Activated effector memory CD4-positive, alpha-beta T cell treated with anti-CD3 and anti-CD28 coated beads, Interleukin-2, amount 50 U/mL, for 16 hours (primary cell): ENCODE measurements at regions not wholly inside any gene's neighbourhood (a gene's known extent, or its start where the extent isn't known, plus 50 kb on each side); places are given as distances from the start of the nearest gene placed in this dataset.
"Not testable (repeated sequence)": the region's sequence is repeated elsewhere in the genome, so short reads cannot be mapped to it uniquely, and the experiment has no call there.

Experiments used
- DNase-seq: peaks from one replicate; pipeline ENCODE4 v3.0.0-alpha.2; 2020

DNA sequence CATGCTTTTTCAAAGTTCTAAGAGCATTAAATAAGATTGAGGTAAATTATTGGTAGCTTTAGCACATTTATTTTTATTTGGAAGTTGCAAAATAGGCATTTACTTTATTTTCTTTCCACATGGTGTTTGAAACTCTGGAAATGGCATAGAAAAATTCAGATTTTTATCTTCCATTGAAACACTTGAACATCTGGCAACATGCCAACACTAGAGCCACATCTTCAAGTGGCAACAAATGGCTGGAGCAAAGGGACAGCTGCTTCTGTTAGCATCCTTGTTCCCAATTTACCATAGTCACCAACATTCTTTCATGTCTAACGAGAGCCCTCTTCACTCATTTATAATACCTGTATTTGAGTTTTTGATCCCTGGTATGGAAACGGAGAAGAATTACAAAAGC lies 539.9 kb downstream of the ZNF608 start:
- DNase-seq, result no peak

DNA sequence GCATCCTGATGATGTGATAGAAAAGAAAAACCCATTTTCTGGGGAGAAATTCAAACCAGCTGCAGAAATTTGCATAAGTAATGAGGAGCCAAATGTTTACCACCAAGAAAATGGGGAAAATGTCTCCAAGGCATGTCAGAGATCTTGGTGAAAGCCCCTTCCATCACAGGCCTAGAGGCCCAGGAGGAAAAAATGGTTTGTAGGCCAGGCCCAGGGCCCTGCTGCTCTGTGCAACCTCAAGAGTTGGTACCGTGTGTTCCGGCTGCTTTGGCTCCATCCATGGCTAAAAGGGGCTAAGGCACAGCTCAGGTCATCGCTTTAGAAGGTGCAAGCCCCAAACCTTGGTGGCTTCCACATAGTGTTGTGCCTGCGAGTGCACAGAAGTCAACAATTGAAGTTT lies 543.1 kb downstream of the ZNF608 start:
- DNase-seq, result no peak

DNA sequence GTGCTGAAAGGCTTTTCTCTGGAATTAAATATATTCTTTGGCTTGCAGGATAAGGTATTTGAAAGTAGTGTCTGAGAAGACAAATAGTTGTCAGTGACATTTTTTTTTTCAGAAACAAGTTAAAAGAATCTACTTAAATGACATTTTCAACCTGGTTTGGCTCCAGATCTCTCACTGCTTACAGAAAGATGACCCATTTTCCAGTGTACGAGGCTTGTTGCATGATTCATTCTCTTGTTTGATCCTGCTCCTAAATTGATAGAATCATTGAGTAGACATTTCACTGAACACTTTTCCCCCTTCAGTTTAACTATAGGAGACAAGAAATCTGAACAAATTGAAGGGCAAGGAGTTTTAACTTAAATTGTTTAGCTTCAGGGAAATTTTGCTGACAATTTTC lies 546.1 kb downstream of the ZNF608 start:
- DNase-seq, result no peak

DNA sequence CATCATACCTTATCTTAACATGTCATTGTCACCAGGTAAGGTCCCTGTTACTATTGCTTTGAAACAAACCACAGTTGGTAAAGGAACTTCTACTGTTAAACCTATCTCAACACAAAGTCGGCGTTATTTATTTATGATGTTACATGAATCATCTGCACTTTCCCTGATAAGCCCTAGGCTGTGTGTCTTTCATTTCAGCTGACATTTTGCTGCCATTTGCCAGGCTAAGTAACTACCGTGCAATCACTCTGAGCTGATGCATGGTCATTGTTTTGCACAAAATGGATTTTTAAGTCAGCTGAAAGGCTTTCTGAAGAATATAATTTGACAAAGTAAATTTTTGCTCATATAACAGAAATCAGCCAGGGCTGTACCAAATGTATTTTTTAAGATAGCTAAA lies 546.5 kb downstream of the ZNF608 start:
- DNase-seq, result no peak

DNA sequence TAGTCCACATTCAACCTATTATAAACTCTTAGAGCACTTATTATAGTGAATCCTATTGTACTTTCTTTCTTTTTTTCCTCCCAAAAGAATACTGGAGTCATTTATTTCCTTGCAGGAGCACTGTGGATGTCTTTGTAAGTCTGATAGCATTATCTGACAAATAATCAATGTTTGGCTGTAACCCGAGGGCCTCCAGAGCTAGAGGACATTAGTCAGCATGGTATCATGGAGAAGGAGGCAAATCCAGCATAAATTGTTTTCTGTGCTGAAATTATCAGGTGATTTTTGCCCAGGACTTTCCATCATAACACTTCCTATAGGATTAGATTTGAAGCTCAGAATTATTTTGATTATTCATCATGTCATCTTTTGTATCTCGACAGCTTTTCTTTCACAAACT lies 551.0 kb downstream of the ZNF608 start:
- no peak for DNase-seq

DNA sequence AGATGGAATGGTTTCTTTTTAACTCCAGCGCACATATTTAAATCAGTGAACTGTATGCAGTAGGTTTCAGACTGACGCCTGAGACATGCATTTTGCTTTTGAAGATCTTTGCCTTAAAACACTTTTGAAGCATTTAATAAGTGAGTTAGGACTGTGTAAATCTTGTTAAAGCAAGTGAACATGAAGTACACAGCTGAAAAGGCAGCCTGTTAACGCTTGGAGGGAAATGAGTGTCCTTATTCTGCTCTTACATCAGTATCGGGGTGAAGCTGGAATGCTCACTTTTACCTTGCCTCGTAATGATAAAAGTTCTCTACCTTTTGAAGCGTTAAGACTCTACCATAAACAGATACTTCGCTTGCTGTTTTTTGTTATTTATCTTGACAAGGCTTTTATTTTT lies 552.2 kb downstream of the ZNF608 start:
- no peak for DNase-seq

DNA sequence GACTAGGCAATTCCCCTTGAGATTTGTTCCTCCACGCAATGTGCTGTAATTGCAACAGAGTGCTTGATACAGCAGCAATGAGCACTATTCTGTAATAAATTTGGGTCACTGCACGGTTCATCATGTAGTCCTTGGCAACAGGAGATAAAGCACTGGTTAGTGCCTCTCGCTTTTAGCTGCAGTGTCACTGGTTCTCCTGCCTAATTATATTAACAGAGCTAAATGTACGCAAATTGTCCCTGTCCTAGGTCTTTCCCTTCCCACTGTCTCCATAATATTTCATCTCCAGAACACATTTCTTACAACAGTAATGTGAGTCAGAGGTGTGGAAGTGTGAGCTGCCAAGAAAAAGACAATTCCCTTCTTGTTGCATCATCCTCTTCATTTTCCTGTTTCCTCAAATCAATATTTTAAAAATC lies 553.1 kb downstream of the ZNF608 start:
- DNase-seq, result no peak

DNA sequence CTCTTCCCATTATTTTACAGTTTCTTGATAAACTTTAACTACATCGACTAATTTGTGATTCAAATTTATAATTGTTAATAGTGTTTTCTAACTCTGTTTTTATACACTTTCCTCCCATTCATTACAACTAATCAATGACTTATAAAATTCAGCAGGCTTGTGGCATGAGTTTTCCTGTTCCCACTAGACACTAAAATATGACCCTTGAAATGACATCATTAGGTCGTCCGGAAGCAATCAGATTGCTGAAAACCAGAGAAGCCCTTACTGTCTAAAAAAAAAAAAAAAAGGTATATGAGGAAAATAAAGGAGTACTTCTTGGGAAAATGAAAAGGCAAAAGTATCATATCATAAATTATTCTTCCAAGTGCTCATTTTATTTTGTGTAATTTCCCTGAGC lies 553.7 kb downstream of the ZNF608 start:
- DNase-seq, result no peak

DNA sequence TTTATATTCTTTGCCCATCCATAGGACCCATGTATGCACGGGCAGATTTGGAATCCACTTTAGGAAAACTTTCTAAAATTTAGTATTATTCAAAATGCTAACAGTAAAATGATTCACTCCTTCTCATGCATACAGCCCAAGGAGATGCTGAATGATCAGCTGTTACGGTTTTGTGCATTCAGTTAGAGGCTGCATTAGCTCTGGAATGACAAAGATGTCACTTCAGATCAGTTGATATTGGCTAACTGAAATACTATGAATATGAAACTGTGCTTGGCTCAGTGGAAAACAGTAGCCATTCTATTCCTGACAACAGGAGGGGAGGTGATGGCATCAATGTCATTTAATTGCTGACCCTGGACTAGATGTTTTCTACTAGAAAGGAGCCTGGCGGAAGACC lies 560.7 kb downstream of the ZNF608 start:
- DNase-seq, result no peak

DNA sequence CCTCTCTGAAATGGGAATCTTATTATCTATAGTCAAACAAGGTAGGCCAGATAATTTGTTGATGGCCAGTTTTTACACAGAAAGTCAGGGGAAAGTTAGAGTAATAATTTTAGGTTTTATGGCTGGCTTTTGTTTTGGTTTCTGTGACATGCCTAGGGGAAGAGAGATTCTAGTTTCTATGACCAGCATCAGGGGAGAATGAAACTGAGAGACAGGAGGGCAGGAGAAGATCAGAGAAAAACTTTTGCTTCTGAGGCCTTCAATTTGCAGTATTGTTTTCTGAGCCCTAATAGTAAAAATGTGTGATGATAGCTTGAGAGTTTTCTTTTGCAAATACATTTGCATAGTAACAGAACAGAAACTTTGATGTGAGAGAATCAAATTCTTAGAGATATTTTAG lies 564.3 kb downstream of the ZNF608 start:
- DNase-seq, result no peak

DNA sequence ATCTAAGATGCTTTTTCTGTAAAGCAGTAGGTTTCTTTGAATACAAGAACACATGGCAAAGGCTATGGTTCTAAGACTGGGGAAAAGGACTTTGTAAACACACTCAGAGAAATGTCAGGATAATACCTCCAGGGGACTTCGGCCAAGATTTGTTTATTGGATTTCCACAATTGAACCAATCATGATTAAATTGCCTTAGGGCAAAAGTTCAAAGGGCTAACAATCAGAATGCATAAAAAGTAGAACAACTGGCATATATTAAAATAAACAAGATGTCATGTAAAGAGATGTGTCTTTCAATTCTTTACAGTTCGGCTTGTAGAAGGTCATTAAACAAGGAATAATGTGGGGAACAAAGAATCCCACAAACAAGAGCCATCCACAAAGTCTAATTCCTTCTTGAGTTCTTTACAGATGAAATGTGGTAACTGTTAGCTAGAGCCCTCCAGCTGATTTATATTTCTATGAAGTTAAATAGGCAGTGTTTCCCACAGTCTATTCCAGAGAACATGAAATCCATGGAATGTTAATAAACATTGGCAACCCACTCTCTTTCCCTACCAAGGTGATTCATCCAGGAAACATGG lies 565.5 kb downstream of the ZNF608 start:
- no peak for DNase-seq

DNA sequence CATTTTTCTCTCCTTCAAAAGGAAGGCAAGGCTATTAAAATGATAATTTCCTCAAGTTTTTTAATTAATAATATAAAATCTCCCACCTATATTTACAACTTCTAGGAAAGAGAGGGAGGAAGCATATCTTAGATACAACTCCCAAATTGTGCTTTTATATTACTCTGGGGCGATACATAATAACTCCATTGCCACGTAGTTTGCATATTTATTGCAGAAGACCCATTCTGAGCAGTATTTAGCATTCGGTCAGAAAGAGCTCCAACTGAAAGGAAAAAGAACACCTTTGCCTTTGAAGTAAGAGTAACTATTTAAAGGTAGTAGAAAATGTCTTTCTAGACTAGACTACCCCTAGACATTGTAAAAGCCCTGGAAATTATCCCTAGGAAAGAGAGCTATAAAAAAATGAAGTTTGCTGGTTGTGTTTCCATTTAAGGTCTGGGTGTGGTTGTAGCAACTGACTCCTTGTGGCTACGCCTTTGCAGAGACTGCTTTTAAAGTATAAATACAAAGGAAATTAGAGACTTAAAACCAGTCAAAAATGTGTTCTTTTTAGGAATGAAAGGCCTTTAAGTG lies 566.1 kb downstream of the ZNF608 start:
- DNase-seq, result no peak

DNA sequence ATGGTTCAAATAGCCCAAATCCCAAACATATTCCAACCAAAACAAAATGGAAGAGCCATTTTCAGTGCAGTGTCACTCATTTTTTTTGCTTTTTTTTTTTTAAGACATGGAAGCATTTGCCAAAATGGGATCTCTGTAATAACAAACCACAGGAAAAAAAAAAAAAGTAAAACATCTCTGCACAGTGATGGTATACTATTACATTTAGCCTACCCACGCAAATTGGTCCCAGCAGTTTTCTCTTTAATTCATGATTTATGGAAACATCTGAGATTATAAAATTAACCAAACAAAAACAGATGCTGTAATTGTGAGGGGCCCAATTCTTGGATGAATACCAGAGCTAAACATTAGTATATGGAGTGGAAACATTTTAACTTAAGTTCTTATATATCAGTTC lies 566.6 kb downstream of the ZNF608 start:
- no peak for DNase-seq

DNA sequence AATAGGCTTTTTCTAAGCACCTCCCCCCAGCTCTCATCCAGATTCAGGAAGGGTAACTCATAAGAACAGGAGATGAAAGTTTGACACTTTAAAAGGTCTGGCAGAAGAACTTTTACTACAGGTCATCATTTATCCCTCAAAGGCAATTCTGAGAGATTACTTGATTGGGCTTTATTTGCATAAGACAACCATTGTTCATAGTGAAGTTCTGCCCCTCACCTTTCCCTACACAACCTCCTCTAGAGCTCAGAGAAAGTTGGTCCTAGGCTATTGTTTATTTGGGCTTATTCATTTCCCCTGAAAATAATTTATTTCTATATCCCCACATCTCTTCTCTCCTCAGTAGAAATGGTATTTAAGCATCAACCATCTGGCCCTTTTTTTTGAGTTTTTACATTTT lies 568.4 kb downstream of the ZNF608 start:
- no peak for DNase-seq

DNA sequence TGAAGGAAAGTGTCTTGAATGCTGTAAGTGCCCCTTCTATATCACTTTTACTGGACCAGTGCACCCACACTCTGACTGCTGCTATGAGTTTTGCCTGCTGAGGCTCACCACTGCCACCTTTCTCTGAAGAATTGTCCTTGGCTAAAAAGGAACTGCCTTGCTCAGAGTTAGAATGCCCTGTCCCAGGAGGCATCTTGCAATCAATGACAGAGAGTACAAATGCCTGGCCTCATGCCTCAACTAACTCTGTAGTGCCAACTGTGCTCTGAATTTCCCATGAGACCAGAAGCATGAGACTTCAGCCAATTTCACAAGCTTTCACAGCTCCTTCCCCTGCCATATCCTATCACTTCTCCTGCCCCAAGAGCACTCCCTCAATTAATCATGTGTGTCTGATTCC lies 569.7 kb downstream of the ZNF608 start:
- DNase-seq, result no peak

DNA sequence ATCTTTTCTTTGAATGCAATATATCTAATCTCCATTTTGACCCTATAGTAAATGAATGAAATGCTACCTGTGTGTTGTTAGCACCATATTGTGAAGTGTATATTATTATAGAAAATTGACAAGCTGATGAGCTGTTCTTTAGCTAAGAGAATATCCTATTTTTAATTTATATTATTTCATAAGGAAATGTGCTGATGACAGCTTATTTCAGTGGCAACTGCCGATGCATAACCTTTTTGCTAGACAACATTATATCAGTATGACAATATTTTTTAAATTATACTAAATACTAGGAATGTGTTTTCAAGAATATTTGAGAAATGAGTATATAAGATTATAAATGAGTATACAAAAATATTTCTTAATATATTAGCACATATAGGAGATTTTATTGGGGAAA lies 573.1 kb downstream of the ZNF608 start:
- DNase-seq, result no peak

DNA sequence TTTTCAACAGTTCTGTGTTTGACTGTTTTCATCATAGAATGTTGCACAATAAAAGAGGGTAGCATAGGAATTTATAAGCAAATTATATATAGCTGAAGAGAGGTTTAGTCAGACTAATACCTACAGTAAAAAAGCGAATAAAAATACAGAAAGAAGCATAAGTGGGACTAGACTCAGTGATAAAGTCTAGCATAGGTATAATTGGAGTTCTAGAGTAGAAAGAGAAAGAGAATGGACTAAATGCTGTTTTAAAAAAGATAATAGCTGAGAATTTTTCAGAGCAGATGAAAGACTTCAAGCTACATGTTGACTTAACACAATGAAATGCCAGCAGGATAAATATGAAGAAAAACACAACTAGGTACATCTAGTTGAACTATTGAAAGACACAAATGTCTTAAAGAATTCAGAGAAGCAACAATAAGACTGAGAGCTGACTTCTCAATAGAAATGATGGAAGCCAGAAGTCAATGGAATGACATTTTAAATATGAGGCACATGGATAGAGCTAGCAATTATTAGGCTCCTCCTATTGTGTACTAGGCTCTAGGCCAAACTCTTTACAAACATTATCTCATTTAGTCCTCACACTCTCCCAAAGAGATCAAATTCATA lies 573.9 kb downstream of the ZNF608 start:
- no peak for DNase-seq

DNA sequence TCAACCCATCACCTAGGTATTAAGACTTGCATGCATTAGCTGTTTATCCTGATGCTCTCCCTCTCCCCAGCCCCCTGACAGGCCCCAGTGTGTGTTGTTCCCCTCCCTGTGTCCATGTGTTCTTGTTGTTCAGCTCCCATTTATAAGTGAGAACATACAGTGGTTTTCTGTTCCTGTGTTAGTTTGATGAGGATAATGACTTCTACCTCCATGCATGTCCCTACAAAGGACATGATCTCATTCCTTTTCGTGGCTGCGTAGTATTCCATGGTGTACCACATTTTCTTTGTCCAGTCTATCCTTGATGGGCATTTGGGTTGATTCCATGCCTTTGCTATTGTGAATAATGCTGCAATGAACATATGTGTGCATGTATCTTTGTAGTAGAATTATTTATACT lies 578.3 kb downstream of the ZNF608 start:
- DNase-seq, result not testable (repeated sequence)

DNA sequence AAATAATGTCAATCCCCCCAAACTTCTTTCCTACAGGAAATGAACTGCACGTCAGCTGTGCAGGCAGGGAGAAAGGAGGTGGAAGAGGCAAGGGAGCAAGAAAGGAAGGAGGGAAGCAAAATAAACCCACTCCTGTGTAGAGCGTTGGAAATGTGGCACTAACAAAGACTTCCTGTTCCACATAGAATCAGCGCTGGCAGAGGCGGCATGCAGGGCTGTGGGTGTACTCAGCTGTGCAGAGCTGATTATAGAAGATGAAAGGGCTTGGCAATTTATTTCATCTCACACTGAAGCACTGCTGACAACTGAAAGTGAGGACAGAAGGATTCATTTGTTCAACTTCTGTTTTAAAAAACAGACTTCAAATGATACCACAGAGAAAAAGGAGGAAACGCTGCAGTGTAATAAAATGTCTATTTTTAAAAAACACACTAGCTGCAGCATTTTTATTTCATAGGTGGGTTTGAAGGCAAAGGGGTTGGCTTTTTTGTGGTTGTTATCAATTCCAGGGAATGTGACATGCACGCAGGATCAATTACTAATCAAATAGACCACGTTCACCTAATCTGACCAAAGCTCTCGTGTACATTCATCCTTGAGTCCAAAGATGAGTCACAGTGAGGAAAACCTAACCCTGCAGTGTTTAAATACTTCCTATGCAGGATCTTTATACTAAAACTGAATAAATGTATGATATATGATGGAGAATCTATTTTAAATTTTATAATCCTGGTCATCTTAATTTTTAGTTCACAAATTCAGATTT lies 583.5 kb downstream of the ZNF608 start:
- no peak for DNase-seq

DNA sequence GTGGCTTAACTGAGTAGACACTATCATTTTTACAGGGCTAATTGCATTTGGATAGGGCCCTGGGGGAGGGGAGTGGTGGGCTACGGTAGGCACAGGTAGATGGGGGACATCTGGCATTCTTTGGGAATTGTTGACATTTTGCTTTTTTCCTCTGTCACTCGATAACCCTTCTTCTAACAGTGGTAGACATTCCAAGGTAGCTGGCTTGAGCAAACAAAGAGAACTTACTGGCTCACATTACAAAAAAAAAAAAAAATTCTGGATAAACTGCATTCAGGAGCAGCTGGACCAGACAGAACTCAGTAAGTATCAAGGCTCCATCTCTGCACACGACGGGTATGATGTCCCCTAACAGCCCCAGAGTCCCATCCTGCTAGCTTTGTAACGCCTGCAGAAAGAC lies 585.2 kb downstream of the ZNF608 start:
- no peak for DNase-seq

DNA sequence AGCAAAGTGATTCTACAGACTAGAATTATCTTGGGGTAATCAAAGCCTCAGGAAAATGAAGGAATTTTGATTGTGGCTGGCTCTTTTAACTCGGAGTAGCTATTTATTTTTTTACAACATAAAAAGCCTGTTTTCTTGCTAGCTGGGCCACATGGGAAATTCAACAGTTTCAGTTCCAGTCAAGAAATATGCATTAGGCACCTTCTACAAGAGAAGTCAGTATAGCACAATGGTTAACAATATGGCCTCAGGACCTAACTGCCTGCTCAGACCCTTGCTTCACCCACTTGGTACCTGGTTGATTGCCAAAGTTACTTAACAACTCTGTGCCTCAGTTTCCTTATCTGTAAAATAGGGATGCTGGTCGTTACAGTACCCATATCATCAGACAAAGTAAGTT lies 586.2 kb downstream of the ZNF608 start:
- no peak for DNase-seq

DNA sequence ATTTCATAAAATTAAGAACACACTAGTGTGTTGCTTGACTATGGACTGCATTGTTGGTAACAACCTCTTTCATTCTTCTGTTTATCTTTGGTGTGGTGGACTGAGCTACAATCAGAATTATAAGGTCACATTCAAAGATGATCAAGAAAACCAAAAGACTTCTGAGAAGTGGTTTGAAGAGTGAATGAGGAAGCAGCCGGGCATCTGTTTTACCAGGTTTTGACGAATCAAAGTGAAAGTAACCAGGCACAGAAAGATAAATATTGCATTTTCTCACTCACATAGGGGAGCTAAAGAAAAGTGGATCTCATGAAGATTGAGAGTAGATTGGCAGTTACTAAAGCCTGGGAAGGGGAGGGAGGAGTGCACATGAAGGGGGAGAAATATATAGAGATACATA lies 589.1 kb downstream of the ZNF608 start:
- DNase-seq, result no peak

DNA sequence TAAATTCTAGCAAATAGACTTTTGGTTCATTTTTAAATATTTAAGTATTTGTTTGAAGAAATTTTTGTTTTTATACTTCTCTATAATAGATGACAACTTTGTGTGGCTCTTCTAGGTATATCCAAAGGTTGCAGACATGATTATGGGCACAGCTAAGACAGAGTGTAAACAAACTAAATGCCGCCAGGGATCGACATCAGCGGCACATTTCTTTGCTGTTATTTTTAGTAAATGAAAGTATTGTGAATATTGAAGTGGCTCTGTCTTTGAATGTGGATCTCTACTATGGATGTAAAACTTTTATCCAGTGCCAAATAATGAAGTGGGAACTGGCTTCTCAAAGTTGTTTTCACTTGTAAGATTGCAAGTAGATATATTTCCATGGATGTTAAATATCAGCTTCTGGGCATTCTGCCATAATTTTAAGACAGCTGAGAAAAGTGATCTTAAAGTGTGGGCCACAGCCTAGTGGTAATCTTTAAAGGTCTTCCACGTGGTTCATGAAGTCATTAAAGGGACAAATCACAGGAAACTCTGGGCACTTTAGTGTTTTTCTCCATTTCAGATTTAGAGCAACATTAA lies 589.9 kb downstream of the ZNF608 start:
- no peak for DNase-seq

DNA sequence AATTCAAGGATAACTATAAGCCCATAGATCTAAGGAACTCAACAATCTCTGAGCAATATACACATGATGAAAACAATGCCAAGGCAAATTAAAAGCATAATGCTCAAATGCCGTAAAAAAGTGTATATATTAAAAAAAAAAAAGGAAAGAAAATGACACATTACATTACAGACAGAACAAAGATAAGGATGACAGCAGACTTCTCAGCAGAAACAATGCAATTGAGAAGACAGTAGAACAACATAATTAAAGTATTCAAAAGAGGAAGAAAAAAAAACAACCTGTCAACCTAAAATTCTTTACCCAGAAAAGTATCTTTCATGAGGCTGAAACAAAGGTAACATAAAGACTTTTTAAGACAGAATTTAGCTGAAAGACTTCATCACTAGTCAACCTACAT lies 591.7 kb downstream of the ZNF608 start:
- no peak for DNase-seq
